ENCODE measurements at regions not wholly inside any gene's neighbourhood (a gene's known extent, or its start where the extent isn't known, plus 50 kb on each side); places are given as distances from the start of the nearest gene placed in this dataset.
"Not testable (repeated sequence)": the region's sequence is repeated elsewhere in the genome, so short reads cannot be mapped to it uniquely, and the experiment has no call there.

GRCh38 chr13:61495648-61496047, 80.0 kb upstream of the PCDH20 start:
- H3K9me3 Mint-ChIP-seq, result peaks cover 10% of the 10 kb centered on the region
- H3K36me3 Mint-ChIP-seq (ENCODE audit: low read depth), result no peaks in the 10 kb centered on the region
- ATAC-seq (ENCODE audit: poor library complexity), result no peak
- no peak for DNase-seq
- no peaks in the 10 kb centered on the region for H3K27me3 Mint-ChIP-seq
- Histone ChIP-seq H3K36me3 (ENCODE audit: insufficient read depth, low read length) (no peaks in the 10 kb centered on the region), H3K27me3 (ENCODE audit: control insufficient read depth in 1 of 2, insufficient read depth in 2 of 2, low read length in 2 of 2) (no peaks in the 10 kb centered on the region), H3K27ac (ENCODE audit: low read depth in 1 of 2, low read length in 2 of 2) (no peak overlapping the region), H3K9me3 (ENCODE audit: control insufficient read depth in 1 of 2, insufficient read depth in 1 of 2, low read length in 2 of 2) (peaks cover 0 to 7% of the 10 kb centered on the region in 2 experiments), H3K4me3 (ENCODE audit: low read length) (no peak overlapping the region), H3K4me1 (ENCODE audit: insufficient read depth, low read length) (no peaks in the 10 kb centered on the region)
- no peak overlapping the region for H3K4me3 Mint-ChIP-seq
- CTCF ChIA-PET, result no interaction called here
- POLR2A ChIA-PET, result no interaction called here
- TF ChIP-seq, protein P1, sequence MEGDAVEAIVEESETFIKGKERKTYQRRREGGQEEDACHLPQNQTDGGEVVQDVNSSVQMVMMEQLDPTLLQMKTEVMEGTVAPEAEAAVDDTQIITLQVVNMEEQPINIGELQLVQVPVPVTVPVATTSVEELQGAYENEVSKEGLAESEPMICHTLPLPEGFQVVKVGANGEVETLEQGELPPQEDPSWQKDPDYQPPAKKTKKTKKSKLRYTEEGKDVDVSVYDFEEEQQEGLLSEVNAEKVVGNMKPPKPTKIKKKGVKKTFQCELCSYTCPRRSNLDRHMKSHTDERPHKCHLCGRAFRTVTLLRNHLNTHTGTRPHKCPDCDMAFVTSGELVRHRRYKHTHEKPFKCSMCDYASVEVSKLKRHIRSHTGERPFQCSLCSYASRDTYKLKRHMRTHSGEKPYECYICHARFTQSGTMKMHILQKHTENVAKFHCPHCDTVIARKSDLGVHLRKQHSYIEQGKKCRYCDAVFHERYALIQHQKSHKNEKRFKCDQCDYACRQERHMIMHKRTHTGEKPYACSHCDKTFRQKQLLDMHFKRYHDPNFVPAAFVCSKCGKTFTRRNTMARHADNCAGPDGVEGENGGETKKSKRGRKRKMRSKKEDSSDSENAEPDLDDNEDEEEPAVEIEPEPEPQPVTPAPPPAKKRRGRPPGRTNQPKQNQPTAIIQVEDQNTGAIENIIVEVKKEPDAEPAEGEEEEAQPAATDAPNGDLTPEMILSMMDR (IDR thresholded peaks at IDR 0.05), result no peak
- no peaks in the 10 kb centered on the region for H3K4me1 Mint-ChIP-seq (ENCODE audit: low read depth)
- no peak overlapping the region for H3K27ac Mint-ChIP-seq
- intact Hi-C loops (cut with DNase I, micrococcal nuclease), result no loop called here

GRCh38 chr13:61493556-61493955, 77.9 kb upstream of the PCDH20 start:
- intact Hi-C loops (cut with DNase I, micrococcal nuclease); H3K4me3 ChIP-seq (ENCODE audit: low read length); H3K27me3 ChIP-seq (ENCODE audit: control insufficient read depth in 1 of 2, insufficient read depth in 2 of 2, low read length in 2 of 2); ATAC-seq (ENCODE audit: poor library complexity); H3K4me1 ChIP-seq (ENCODE audit: insufficient read depth, low read length); CTCF ChIA-PET; H3K4me1 Mint-ChIP-seq (ENCODE audit: low read depth); H3K36me3 Mint-ChIP-seq (ENCODE audit: low read depth); H3K27ac Mint-ChIP-seq; H3K9me3 ChIP-seq (ENCODE audit: control insufficient read depth in 1 of 2, insufficient read depth in 1 of 2, low read length in 2 of 2); H3K27me3 Mint-ChIP-seq; H3K27ac ChIP-seq (ENCODE audit: low read depth in 1 of 2, low read length in 2 of 2); H3K4me3 Mint-ChIP-seq; H3K36me3 ChIP-seq (ENCODE audit: insufficient read depth, low read length); DNase-seq; POLR2A ChIA-PET: not testable (repeated sequence)
- peaks cover 10% of the 10 kb centered on the region for H3K9me3 Mint-ChIP-seq

DNA sequence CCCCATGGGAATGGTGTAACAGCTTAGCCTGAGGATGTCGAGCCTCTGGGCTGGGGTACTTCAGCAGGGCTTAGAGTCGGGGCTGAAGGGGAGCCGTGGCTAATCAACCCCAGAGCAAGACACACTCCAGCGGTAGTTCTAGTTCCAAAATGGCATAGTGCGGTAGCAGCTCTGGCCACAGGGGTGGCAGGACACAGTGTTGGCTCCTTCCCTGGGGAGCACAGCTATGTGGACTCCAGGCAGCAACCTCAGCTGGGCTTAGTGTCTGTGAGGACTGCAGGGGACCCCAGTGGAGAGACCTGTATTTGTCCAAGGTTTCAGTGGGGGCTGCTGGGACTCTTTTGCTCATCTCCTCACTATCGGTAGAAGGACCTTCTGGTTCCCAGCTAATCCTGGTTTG, 70.8 kb upstream of the PCDH20 start:
- Mint-ChIP-seq H3K9me3 (peaks cover 4% of the 10 kb centered on the region), H3K27ac (no peak overlapping the region), H3K4me1 (ENCODE audit: low read depth) (no peaks in the 10 kb centered on the region), H3K36me3 (ENCODE audit: low read depth) (no peaks in the 10 kb centered on the region), H3K27me3 (no peaks in the 10 kb centered on the region), H3K4me3 (no peak overlapping the region)
- Histone ChIP-seq H3K36me3 (ENCODE audit: insufficient read depth, low read length) (no peaks in the 10 kb centered on the region), H3K4me3 (ENCODE audit: low read length) (no peak overlapping the region), H3K9me3 (ENCODE audit: control insufficient read depth in 1 of 2, insufficient read depth in 1 of 2, low read length in 2 of 2) (peaks cover 0 to 4% of the 10 kb centered on the region in 2 experiments), H3K4me1 (ENCODE audit: insufficient read depth, low read length) (no peaks in the 10 kb centered on the region), H3K27ac (ENCODE audit: low read depth in 1 of 2, low read length in 2 of 2) (no peak overlapping the region), H3K27me3 (ENCODE audit: control insufficient read depth in 1 of 2, insufficient read depth in 2 of 2, low read length in 2 of 2) (no peaks in the 10 kb centered on the region)
- ChIA-PET CTCF (no interaction called here), POLR2A (no interaction called here)
- intact Hi-C loops (cut with DNase I, micrococcal nuclease), result no loop called here
- ATAC-seq (ENCODE audit: poor library complexity), result no peak
- TF ChIP-seq, protein P1 (IDR thresholded peaks at IDR 0.05), result no peak
- DNase-seq, result no peak

DNA sequence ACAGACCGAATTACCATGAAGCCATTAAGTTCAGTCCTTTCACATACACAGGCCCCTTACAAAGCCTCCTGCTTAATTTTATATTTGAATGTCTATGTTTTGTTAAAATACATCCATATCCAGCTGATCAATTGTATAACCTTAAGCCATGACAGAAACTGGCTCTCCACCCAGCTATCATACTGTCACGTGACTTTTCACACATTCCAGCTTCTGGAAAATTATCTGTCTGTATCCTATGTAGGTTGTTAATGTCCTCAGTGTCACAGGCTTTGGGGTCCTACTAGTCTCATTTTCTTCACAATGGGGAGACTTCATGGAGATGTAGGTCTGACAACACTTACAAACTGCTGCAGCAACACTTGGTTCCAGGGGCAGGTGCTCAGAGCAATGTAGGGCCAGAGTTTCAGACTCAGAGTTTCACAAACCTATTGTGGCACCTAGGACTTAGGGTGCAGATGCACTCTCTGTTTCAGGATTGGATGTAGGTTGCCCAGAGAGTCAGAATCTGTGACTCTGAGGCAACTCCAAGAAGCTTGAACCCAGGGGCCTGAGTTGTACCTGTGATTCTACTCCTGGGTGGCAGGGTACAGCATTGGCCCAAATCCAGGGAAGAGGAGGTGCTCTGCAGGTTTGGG, 69.6 kb upstream of the PCDH20 start:
- no peak for ATAC-seq (ENCODE audit: poor library complexity)
- DNase-seq, result no peak
- no peak overlapping the region for H3K4me3 Mint-ChIP-seq
- POLR2A ChIA-PET, result no interaction called here
- Histone ChIP-seq H3K27me3 (ENCODE audit: control insufficient read depth in 1 of 2, insufficient read depth in 2 of 2, low read length in 2 of 2) (no peaks in the 10 kb centered on the region), H3K36me3 (ENCODE audit: insufficient read depth, low read length) (no peaks in the 10 kb centered on the region), H3K4me3 (ENCODE audit: low read length) (no peak overlapping the region), H3K4me1 (ENCODE audit: insufficient read depth, low read length) (no peaks in the 10 kb centered on the region), H3K9me3 (ENCODE audit: control insufficient read depth in 1 of 2, insufficient read depth in 1 of 2, low read length in 2 of 2) (peaks cover 0 to 4% of the 10 kb centered on the region in 2 experiments), H3K27ac (ENCODE audit: low read depth in 1 of 2, low read length in 2 of 2) (no peak overlapping the region)
- H3K4me1 Mint-ChIP-seq (ENCODE audit: low read depth), result no peaks in the 10 kb centered on the region
- H3K36me3 Mint-ChIP-seq (ENCODE audit: low read depth), result no peaks in the 10 kb centered on the region
- peaks cover 6% of the 10 kb centered on the region for H3K9me3 Mint-ChIP-seq
- H3K27me3 Mint-ChIP-seq, result no peaks in the 10 kb centered on the region
- TF ChIP-seq, protein P1 (IDR thresholded peaks at IDR 0.05), result no peak
- CTCF ChIA-PET, result no interaction called here
- intact Hi-C loops (cut with DNase I, micrococcal nuclease), result no loop called here
- no peak overlapping the region for H3K27ac Mint-ChIP-seq
